Naive thymus-derived CD4-positive, alpha-beta T cell (primary cell): ENCODE measurements at regions not wholly inside any gene's neighbourhood (a gene's known extent, or its start where the extent isn't known, plus 50 kb on each side); places are given as distances from the start of the nearest gene placed in this dataset.

Experiments used
- ATAC-seq: fragments of 150-1000 bp; cut with Tn5 transposase; 2 replicates; pipeline ENCODE4 v1.10.0; 2021; ENCODE audit warnings: mild to moderate bottlenecking, moderate library complexity
- CTCF ChIA-PET: fragments of 350-600 bp; sonication (Branson Sonifier 250); formaldehyde crosslinking; loops from one replicate; lab custom pipeline; 2021; ENCODE audit warnings: antibody characterized with exemption; lab: Charles Lee
- POLR2A ChIA-PET: fragments of 350-600 bp; sonication (Branson Sonifier 250); formaldehyde crosslinking; loops from one replicate; lab custom pipeline; 2021; ENCODE audit warnings: antibody characterized with exemption, inconsistent platforms; lab: Charles Lee
- DNase-seq, 9 donors: peaks; one replicate each; pipeline versions ENCODE4 v3.0.0 to v3.0.0-alpha.2; 2020 to 2022; ENCODE audit warnings: mixed read lengths in 1 of 9
- H3K27ac ChIP-seq: one replicate; pipeline ENCODE4 v1.7.0; 2013; ENCODE audit warnings: mild to moderate bottlenecking, low read depth, low read length, moderate library complexity
- H3K27me3 ChIP-seq, 2 donors: one replicate each; pipeline ENCODE4 v1.7.0; 2013; ENCODE audit warnings: low read length in 2 of 2, mild to moderate bottlenecking in 2 of 2, moderate library complexity in 2 of 2; ENCODE audit not compliant: control insufficient read depth in 2 of 2, insufficient read depth in 2 of 2
- H3K36me3 ChIP-seq, 3 experiments: 1 replicate in 2 of 3; 2 replicates in 1 of 3; pipeline ENCODE4 v1.7.0; 2013; ENCODE audit warnings: low read length in 3 of 3, mild to moderate bottlenecking in 3 of 3, moderate library complexity in 1 of 3; ENCODE audit not compliant: insufficient read depth in 3 of 3, control insufficient read depth in 2 of 3
- H3K4me1 ChIP-seq, 2 donors: one replicate each; pipeline ENCODE4 v1.7.0; 2013; ENCODE audit warnings: low read length in 2 of 2, mild to moderate bottlenecking in 2 of 2, moderate library complexity in 1 of 2; ENCODE audit not compliant: control insufficient read depth in 2 of 2, insufficient read depth in 2 of 2
- H3K4me3 ChIP-seq: 2 replicates; pipeline ENCODE4 v1.7.0; 2013; ENCODE audit warnings: mild to moderate bottlenecking, low read length
- H3K9me3 ChIP-seq, 3 experiments: 1 replicate in 2 of 3; 2 replicates in 1 of 3; pipeline ENCODE4 v1.7.0; 2013; ENCODE audit warnings: low read length in 3 of 3; ENCODE audit not compliant: control insufficient read depth in 2 of 3
- H3K27ac Mint-ChIP-seq, 9 donors: one replicate each; pipeline ENCODE4 v1.8.0; 2020 to 2022; ENCODE audit warnings: mixed read lengths in 9 of 9, mild to moderate bottlenecking in 8 of 9, moderate library complexity in 5 of 9, inconsistent platforms in 2 of 9
- H3K27me3 Mint-ChIP-seq, 5 donors: one replicate each; pipeline ENCODE4 v1.8.0; 2021 to 2022; ENCODE audit warnings: mixed read lengths in 5 of 5, mild to moderate bottlenecking in 1 of 5
- H3K36me3 Mint-ChIP-seq, 5 donors: one replicate each; pipeline ENCODE4 v1.8.0; 2020 to 2022; ENCODE audit warnings: mixed read lengths in 5 of 5, mild to moderate bottlenecking in 3 of 5, inconsistent platforms in 1 of 5
- H3K4me1 Mint-ChIP-seq, 7 donors: one replicate each; pipeline ENCODE4 v1.8.0; 2020 to 2022; ENCODE audit warnings: mixed read lengths in 7 of 7, mild to moderate bottlenecking in 3 of 7, inconsistent platforms in 1 of 7
- H3K4me3 Mint-ChIP-seq, 10 donors: one replicate each; pipeline ENCODE4 v1.8.0; 2020 to 2022; ENCODE audit warnings: mild to moderate bottlenecking in 10 of 10, mixed read lengths in 10 of 10, moderate library complexity in 6 of 10, inconsistent platforms in 2 of 10
- H3K9me3 Mint-ChIP-seq, 11 donors: one replicate each; pipeline ENCODE4 v1.8.0; 2020 to 2022; ENCODE audit warnings: mixed read lengths in 11 of 11, mild to moderate bottlenecking in 4 of 11, inconsistent platforms in 1 of 11, moderate library complexity in 1 of 11
- intact Hi-C, 2 donors: fragments of 100-400 bp; cut with micrococcal nuclease; formaldehyde crosslinking; loops; one replicate each; pipeline ENCODE4 v1.15.1; 2023

DNA sequence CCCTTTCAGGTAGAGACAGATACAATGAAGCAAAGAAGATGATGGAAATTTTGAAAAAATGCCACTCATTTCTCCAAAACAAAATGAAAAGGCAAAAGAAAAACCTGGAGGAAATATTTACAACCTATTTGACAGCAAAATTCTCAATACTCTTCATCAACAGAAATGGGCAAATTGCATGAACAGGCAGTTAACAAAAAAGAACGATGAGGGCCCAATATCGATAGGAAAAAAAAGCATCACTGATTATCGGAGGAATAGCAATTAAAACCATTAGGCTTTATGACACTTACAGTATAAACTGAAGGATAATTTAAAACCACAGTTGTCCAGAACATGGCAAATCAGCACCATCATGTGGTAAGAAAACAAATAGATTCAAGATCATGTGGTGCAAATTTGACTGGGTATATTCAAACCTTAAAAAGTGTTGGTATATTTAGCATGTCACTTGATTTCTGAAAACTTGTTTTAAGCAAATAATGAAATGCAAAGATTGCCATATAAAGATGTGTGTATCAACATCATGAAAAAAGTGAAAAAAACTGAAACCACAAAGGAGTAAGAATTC, 222.9 kb downstream of the BRD1 start:
- no peak overlapping the region for H3K27ac ChIP-seq
- H3K9me3 ChIP-seq: peaks cover 0 to 7% (median 4%) of the 10 kb centered on the region in 3 experiments
- H3K4me3 ChIP-seq: no peak overlapping the region
- intact Hi-C loops: no loop called here
- POLR2A ChIA-PET: no interaction called here
- DNase-seq: no peak
- Mint-ChIP-seq H3K27ac (no peak overlapping the region), H3K4me1 (peaks cover 2 to 15% (median 9%) of the 10 kb centered on the region in 7 donors), H3K36me3 (peaks cover 13 to 47% (median 35%) of the 10 kb centered on the region in 5 donors), H3K4me3 (no peak overlapping the region), H3K9me3 (peaks cover 0 to 27% (median 16%) of the 10 kb centered on the region in 11 donors), H3K27me3 (no peaks in the 10 kb centered on the region)
- H3K27me3 ChIP-seq: no peaks in the 10 kb centered on the region
- peaks cover 0 to 24% (median 0%) of the 10 kb centered on the region in 3 experiments for H3K36me3 ChIP-seq
- peaks cover 0 to 5% of the 10 kb centered on the region in 2 donors for H3K4me1 ChIP-seq
- ATAC-seq: no peak
- CTCF ChIA-PET: no interaction called here

DNA sequence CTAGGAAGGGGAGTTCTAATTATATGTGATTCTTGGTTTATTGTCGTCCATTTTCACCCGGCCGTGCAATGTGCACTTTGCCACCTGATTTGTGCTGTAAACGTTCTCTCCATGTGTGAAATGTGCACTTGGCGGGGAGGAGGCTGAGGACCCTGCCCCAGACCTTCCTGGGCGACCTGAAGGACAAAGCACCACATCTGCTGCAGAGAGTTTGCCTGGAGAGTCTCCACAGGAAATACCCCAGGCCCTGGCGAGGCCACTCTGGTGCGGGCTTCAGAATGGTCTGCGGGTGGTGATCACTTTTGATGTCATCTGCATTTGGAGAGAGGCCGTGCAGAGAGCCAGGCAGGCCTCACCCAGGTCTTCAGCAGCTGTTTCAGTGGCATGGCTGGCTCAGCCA, 224.7 kb downstream of the BRD1 start:
- H3K4me1 ChIP-seq: peaks cover 0 to 5% of the 10 kb centered on the region in 2 donors
- H3K27me3 ChIP-seq: no peaks in the 10 kb centered on the region
- DNase-seq (no peak), ATAC-seq (no peak)
- ChIA-PET CTCF (no interaction called here), POLR2A (no interaction called here)
- peaks cover 13 to 41% (median 35%) of the 10 kb centered on the region in 5 donors for H3K36me3 Mint-ChIP-seq
- H3K9me3 Mint-ChIP-seq: peaks cover 0 to 27% (median 16%) of the 10 kb centered on the region in 11 donors
- no peak overlapping the region for H3K4me3 Mint-ChIP-seq
- H3K27ac Mint-ChIP-seq: no peak overlapping the region
- intact Hi-C loops: no loop called here
- H3K9me3 ChIP-seq: peaks cover 0 to 7% (median 4%) of the 10 kb centered on the region in 3 experiments
- H3K27ac ChIP-seq: no peak overlapping the region
- no peaks in the 10 kb centered on the region for H3K27me3 Mint-ChIP-seq
- peaks cover 0 to 23% (median 0%) of the 10 kb centered on the region in 3 experiments for H3K36me3 ChIP-seq
- peaks cover 2 to 15% (median 9%) of the 10 kb centered on the region in 7 donors for H3K4me1 Mint-ChIP-seq
- no peak overlapping the region for H3K4me3 ChIP-seq

DNA sequence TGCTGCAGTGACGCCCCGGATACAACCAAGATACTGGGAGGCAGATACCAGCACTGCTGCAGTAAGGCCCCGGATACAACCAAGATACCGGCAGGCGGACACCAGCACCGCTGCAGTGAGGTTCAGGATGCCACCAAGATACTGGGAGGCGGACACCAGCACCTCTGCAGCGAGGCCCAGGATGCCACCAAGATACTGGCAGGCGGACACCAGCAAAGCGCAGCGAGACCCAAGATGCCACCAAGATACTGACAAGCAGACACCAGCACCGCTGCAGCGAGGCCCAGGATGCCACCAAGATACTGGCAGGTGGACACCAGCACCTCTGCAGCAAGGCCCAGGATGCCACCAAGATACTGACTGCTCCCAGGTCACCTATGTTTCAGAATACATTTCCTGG, 225.2 kb downstream of the BRD1 start:
- peaks cover 0 to 5% of the 10 kb centered on the region in 2 donors for H3K4me1 ChIP-seq
- H3K4me3 ChIP-seq: no peak overlapping the region
- peaks cover 0 to 7% (median 4%) of the 10 kb centered on the region in 3 experiments for H3K9me3 ChIP-seq
- Mint-ChIP-seq H3K9me3 (peaks cover 0 to 27% (median 16%) of the 10 kb centered on the region in 11 donors), H3K27me3 (no peaks in the 10 kb centered on the region), H3K4me3 (no peak overlapping the region), H3K27ac (no peak overlapping the region), H3K36me3 (peaks cover 9 to 36% (median 33%) of the 10 kb centered on the region in 5 donors), H3K4me1 (peaks cover 2 to 15% (median 9%) of the 10 kb centered on the region in 7 donors)
- CTCF ChIA-PET: no interaction called here
- no peak overlapping the region for H3K27ac ChIP-seq
- intact Hi-C loops: no loop called here
- DNase-seq (no peak), ATAC-seq (no peak)
- POLR2A ChIA-PET: no interaction called here
- peaks cover 0 to 20% (median 0%) of the 10 kb centered on the region in 3 experiments for H3K36me3 ChIP-seq
- no peaks in the 10 kb centered on the region for H3K27me3 ChIP-seq

DNA sequence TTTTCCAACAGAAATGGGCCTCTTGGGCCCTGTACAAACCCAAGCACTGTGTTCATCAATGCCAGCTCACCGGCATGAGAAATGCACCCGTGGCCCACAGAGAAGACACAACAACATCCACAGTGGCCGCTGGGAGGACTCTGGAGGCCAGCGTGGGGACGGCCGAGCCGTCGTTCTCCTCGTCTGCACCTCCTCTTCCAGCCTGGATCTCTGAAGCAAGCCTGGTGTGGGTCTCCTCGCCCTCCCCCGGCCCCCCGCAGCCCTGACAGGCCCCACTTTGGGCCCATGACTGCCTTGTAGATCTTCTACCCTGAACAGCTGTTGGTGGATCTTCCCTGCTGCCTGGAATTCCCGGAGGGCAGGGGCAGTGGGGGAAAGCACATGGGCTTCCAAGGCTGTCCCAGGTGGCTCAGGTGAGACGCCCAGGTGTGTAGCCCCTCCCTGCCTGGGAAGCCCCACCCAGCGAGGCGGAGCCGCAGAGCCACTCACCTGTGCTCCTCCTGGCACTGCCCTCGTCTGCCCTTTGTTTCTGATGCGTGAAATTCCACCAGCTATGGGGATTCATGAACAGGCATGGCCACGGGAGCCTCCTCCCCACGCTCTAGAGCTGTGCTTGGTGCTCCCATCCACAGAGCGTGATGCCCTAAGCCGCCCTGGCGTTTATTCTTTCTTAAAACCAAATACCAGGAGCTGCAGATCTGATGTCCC, 225.9 kb downstream of the BRD1 start:
- Mint-ChIP-seq H3K4me3 (no peak overlapping the region), H3K4me1 (peaks cover 2 to 15% (median 9%) of the 10 kb centered on the region in 7 donors), H3K27ac (peak overlapping the region in 4 of 9 donors; percentile 44 to 82 (median 68)), H3K27me3 (no peaks in the 10 kb centered on the region), H3K9me3 (peaks cover 0 to 23% (median 16%) of the 10 kb centered on the region in 11 donors), H3K36me3 (peaks cover 9 to 28% (median 26%) of the 10 kb centered on the region in 5 donors)
- DNase-seq (no peak), ATAC-seq (no peak)
- no peaks in the 10 kb centered on the region for H3K27me3 ChIP-seq
- H3K4me3 ChIP-seq: no peak overlapping the region
- CTCF ChIA-PET: interaction anchor here (0.6 kb wide), 1 partner anchor 291 kb away, joined by 3 read pairs; no protein-coding TSS in a partner anchor
- intact Hi-C loops: no loop called here
- H3K36me3 ChIP-seq: peaks cover 0 to 20% (median 0%) of the 10 kb centered on the region in 3 experiments
- POLR2A ChIA-PET: no interaction called here
- peaks cover 0 to 5% of the 10 kb centered on the region in 2 donors for H3K4me1 ChIP-seq
- no peak overlapping the region for H3K27ac ChIP-seq
- H3K9me3 ChIP-seq: peaks cover 0 to 7% (median 4%) of the 10 kb centered on the region in 3 experiments

DNA sequence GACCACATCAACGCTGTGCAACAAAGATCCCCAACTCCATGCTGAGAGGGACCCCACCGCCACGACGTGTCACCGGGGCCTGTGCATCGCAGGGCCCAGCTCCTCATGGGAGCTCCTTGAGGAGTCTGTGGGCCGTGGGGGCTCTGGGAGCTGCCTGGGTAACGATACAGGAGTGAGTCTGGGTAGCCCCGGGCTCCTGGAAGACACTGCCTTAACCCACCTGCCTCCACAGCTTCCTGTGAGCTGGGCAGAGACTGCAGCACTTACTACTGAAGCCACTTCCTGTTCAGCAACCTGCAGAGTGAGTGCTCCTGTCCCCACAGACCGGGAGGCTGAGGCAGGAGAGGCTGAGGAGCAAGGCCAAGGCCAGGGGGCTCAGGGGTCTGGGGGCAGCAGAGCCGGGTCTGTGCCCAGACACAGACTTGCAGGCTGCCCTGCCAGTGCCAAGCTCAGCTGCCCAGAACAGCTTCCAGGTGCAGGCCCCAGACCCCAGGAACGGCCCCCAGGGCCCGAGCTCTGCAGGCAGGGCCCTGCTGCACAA, 226.7 kb downstream of the BRD1 start:
- ChIA-PET POLR2A (no interaction called here), CTCF (no interaction called here)
- Histone ChIP-seq H3K27me3 (no peaks in the 10 kb centered on the region), H3K4me3 (no peak overlapping the region), H3K36me3 (peaks cover 0 to 21% (median 0%) of the 10 kb centered on the region in 3 experiments), H3K27ac (no peak overlapping the region), H3K9me3 (peaks cover 0 to 7% (median 4%) of the 10 kb centered on the region in 3 experiments), H3K4me1 (peaks cover 0 to 5% of the 10 kb centered on the region in 2 donors)
- H3K27ac Mint-ChIP-seq: peak overlapping the region in 1 of 9 donors; percentile 82
- peaks cover 2 to 15% (median 9%) of the 10 kb centered on the region in 7 donors for H3K4me1 Mint-ChIP-seq
- peak in 1 of 9 donors; percentile 9 for DNase-seq
- intact Hi-C loops: no loop called here
- H3K9me3 Mint-ChIP-seq: peaks cover 0 to 23% (median 16%) of the 10 kb centered on the region in 11 donors
- no peak for ATAC-seq
- peak overlapping the region in 1 of 10 donors; percentile 11 for H3K4me3 Mint-ChIP-seq
- peaks cover 9 to 26% (median 22%) of the 10 kb centered on the region in 5 donors for H3K36me3 Mint-ChIP-seq
- no peaks in the 10 kb centered on the region for H3K27me3 Mint-ChIP-seq

DNA sequence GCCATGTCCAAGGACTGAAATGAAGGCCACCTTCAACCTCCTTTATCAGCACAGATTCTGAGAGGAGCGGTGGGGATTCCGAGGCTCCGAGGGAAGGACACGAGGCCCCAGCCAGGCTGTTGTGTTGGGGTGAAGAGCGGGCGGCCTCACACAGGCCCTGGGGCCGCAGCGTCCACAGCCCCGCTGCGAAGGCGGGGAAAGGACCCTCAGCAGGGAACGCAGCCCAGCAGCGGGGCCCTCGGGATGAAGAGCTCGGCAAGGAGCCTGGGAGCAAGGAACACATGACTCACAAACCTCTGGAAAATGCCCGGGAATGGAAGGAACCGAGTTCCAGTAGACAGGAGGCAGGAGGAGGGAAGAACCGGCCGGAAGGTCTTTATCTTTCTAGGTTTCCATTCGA, 227.2 kb downstream of the BRD1 start:
- H3K36me3 Mint-ChIP-seq: peaks cover 9 to 26% (median 22%) of the 10 kb centered on the region in 5 donors
- H3K27me3 Mint-ChIP-seq: no peaks in the 10 kb centered on the region
- H3K27ac Mint-ChIP-seq: no peak overlapping the region
- ChIA-PET POLR2A (no interaction called here), CTCF (no interaction called here)
- ATAC-seq: no peak
- peaks cover 0 to 22% (median 16%) of the 10 kb centered on the region in 11 donors for H3K9me3 Mint-ChIP-seq
- no peak for DNase-seq
- Histone ChIP-seq H3K4me3 (no peak overlapping the region), H3K4me1 (peaks cover 0 to 5% of the 10 kb centered on the region in 2 donors), H3K27ac (no peak overlapping the region), H3K36me3 (peaks cover 0 to 26% (median 0%) of the 10 kb centered on the region in 3 experiments), H3K9me3 (peaks cover 0 to 7% (median 4%) of the 10 kb centered on the region in 3 experiments), H3K27me3 (no peaks in the 10 kb centered on the region)
- peak overlapping the region in 1 of 10 donors; percentile 11 for H3K4me3 Mint-ChIP-seq
- intact Hi-C loops: no loop called here
- peaks cover 2 to 15% (median 9%) of the 10 kb centered on the region in 7 donors for H3K4me1 Mint-ChIP-seq
